ENCODE measurements at regions not wholly inside any gene's neighbourhood (a gene's known extent, or its start where the extent isn't known, plus 50 kb on each side); places are given as distances from the start of the nearest gene placed in this dataset.

GRCh38 chr3:106265704-106266103 lies 396.9 kb upstream of the CBLB start:
- intact Hi-C loops (cut with DNase I): no loop called here
- no peak for DNase-seq
- ATAC-seq: no peak
- Histone ChIP-seq H3K36me3 (replicated peaks in 1 of 2; ENCODE audit: insufficient read depth in 1 of 2, low read depth in 2 of 2) (no peaks in the 10 kb centered on the region), H3K4me3 (no peak overlapping the region), H3K4me1 (peaks cover 14% of the 10 kb centered on the region), H3K27me3 (no peaks in the 10 kb centered on the region), H3K27ac (no peak overlapping the region), H3K9me3 (no peaks in the 10 kb centered on the region)
- WGBS, 2 donors: 27 to 53% methylated on average over 2 to 3 of the region's 3 CpGs
- TF ChIP-seq CTCF (IDR thresholded peaks at IDR 0.05): no peak
- TF ChIP-seq POLR2A (IDR thresholded peaks at IDR 0.05): no peak

- TF ChIP-seq CTCF (IDR thresholded peaks at IDR 0.05) (no peak), POLR2A (IDR thresholded peaks at IDR 0.05) (no peak)
- DNase-seq (no peak), ATAC-seq (no peak)
- WGBS, 2 donors: 48 to 59% methylated on average over 4 of the region's 4 CpGs
- peaks cover 2% of the 10 kb centered on the region for H3K4me1 ChIP-seq
- no peaks in the 10 kb centered on the region for H3K27me3 ChIP-seq
- no peaks in the 10 kb centered on the region for H3K9me3 ChIP-seq
- intact Hi-C loops (cut with DNase I): no loop called here
- H3K4me3 ChIP-seq: no peak overlapping the region
- no peaks in the 10 kb centered on the region for H3K36me3 ChIP-seq (replicated peaks in 1 of 2; ENCODE audit: insufficient read depth in 1 of 2, low read depth in 2 of 2)
- no peak overlapping the region for H3K27ac ChIP-seq
Observed at GRCh38 chr3:106268696-106269095, 399.9 kb upstream of the CBLB start.

GRCh38 chr3:106272302-106272701 lies 403.5 kb upstream of the CBLB start:
- Histone ChIP-seq H3K27ac (no peak overlapping the region), H3K36me3 (replicated peaks in 1 of 2; ENCODE audit: insufficient read depth in 1 of 2, low read depth in 2 of 2) (no peaks in the 10 kb centered on the region), H3K27me3 (no peaks in the 10 kb centered on the region), H3K4me3 (no peak overlapping the region), H3K4me1 (no peaks in the 10 kb centered on the region), H3K9me3 (no peaks in the 10 kb centered on the region)
- no peak for TF ChIP-seq POLR2A (IDR thresholded peaks at IDR 0.05)
- ATAC-seq: no peak
- no peak for DNase-seq
- intact Hi-C loops (cut with DNase I): no loop called here
- WGBS, 2 donors: 57 to 67% methylated on average over 1 of the region's 1 CpG

GRCh38 chr3:106275592-106275991 lies 406.8 kb upstream of the CBLB start:
- no peaks in the 10 kb centered on the region for H3K36me3 ChIP-seq (replicated peaks in 1 of 2; ENCODE audit: insufficient read depth in 1 of 2, low read depth in 2 of 2)
- TF ChIP-seq POLR2A (IDR thresholded peaks at IDR 0.05) (no peak), CTCF (IDR thresholded peaks at IDR 0.05) (no peak)
- no peaks in the 10 kb centered on the region for H3K9me3 ChIP-seq
- DNase-seq (no peak), ATAC-seq (no peak)
- intact Hi-C loops (cut with DNase I): no loop called here
- no peaks in the 10 kb centered on the region for H3K4me1 ChIP-seq
- no peak overlapping the region for H3K27ac ChIP-seq
- WGBS, 2 donors: 39 to 43% methylated on average over 5 of the region's 5 CpGs
- H3K4me3 ChIP-seq: no peak overlapping the region
- H3K27me3 ChIP-seq: no peaks in the 10 kb centered on the region

- no peak for TF ChIP-seq CTCF (IDR thresholded peaks at IDR 0.05)
- no peak for TF ChIP-seq POLR2A (IDR thresholded peaks at IDR 0.05)
- intact Hi-C loops (cut with DNase I): no loop called here
- ATAC-seq (no peak), DNase-seq (no peak)
- Histone ChIP-seq H3K27me3 (no peaks in the 10 kb centered on the region), H3K4me1 (no peaks in the 10 kb centered on the region), H3K27ac (no peak overlapping the region), H3K4me3 (no peak overlapping the region), H3K36me3 (replicated peaks in 1 of 2; ENCODE audit: insufficient read depth in 1 of 2, low read depth in 2 of 2) (no peaks in the 10 kb centered on the region), H3K9me3 (no peaks in the 10 kb centered on the region)
Observed at GRCh38 chr3:106276151-106276550, 407.3 kb upstream of the CBLB start.

Data from body of pancreas (tissue), 4 donors.